ENCODE measurements at regions not wholly inside any gene's neighbourhood (a gene's known extent, or its start where the extent isn't known, plus 50 kb on each side); places are given as distances from the start of the nearest gene placed in this dataset.

DNA sequence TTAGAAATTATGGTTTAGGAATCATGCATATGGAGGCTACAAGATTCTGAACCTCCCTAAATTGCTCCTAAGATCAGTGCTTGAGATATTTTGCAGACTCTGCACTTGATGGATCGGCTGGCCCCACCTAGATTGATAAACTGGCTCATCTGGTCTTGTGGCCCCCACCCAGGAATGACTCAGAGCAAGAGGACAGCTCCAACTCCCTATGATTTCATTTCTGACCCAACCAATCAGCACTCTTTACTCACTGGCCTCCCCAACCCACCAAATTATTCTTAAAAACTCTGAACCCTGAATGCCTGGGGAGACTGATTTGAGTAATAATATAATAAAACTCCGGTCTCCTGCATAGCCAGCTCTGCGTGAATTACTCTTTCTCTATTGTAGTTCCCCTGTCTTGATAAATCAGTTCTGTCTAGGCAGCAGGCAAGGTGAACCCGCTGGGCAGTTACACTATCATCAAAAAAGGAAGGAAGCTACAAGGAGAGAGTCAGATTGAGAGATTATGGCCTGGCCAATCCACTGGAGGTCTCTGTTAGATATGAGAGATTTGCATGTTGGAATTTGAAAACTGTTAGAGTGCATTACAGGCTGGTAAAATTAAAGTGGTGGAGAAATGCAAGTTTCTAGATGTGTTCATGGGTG, 245.8 kb downstream of the CSNK2A3 start:
- DNase-seq (ENCODE audit: low read depth): no peak
- TF ChIP-seq, protein P1, sequence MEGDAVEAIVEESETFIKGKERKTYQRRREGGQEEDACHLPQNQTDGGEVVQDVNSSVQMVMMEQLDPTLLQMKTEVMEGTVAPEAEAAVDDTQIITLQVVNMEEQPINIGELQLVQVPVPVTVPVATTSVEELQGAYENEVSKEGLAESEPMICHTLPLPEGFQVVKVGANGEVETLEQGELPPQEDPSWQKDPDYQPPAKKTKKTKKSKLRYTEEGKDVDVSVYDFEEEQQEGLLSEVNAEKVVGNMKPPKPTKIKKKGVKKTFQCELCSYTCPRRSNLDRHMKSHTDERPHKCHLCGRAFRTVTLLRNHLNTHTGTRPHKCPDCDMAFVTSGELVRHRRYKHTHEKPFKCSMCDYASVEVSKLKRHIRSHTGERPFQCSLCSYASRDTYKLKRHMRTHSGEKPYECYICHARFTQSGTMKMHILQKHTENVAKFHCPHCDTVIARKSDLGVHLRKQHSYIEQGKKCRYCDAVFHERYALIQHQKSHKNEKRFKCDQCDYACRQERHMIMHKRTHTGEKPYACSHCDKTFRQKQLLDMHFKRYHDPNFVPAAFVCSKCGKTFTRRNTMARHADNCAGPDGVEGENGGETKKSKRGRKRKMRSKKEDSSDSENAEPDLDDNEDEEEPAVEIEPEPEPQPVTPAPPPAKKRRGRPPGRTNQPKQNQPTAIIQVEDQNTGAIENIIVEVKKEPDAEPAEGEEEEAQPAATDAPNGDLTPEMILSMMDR (IDR thresholded peaks at IDR 0.05; ENCODE audit: low read depth, low read length, missing control alignments): no peak

DNA sequence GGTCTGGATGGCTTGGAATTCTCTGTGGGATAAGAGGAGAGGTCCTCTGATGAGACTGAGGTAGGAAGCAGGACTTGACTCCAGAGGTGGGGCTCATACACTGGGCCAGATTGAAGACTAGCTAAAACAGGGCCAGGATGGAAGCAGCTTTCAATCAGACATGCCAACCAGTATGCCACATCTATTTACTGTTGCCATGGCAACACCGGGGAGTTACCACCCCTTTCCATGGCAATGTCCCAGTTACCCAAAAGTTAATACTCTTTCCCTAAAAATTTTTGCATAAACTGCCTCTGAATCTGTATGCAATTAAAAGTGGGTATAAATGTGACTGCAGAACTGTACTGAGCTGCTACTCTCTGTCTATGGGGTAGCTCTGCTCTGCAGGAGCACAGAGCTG, 247.5 kb upstream of the ZBED5 start:
- H3K4me3 ChIP-seq (ENCODE audit: low read depth, low read length): no peak overlapping the region
- DNase-seq (ENCODE audit: low read depth): no peak
- TF ChIP-seq, protein P1 (IDR thresholded peaks at IDR 0.05; ENCODE audit: low read depth, low read length, missing control alignments): no peak

More for the DNA sequence above, 245.8 kb downstream of the CSNK2A3 start:
- no peak overlapping the region for H3K4me3 ChIP-seq (ENCODE audit: low read depth, low read length)

DNA sequence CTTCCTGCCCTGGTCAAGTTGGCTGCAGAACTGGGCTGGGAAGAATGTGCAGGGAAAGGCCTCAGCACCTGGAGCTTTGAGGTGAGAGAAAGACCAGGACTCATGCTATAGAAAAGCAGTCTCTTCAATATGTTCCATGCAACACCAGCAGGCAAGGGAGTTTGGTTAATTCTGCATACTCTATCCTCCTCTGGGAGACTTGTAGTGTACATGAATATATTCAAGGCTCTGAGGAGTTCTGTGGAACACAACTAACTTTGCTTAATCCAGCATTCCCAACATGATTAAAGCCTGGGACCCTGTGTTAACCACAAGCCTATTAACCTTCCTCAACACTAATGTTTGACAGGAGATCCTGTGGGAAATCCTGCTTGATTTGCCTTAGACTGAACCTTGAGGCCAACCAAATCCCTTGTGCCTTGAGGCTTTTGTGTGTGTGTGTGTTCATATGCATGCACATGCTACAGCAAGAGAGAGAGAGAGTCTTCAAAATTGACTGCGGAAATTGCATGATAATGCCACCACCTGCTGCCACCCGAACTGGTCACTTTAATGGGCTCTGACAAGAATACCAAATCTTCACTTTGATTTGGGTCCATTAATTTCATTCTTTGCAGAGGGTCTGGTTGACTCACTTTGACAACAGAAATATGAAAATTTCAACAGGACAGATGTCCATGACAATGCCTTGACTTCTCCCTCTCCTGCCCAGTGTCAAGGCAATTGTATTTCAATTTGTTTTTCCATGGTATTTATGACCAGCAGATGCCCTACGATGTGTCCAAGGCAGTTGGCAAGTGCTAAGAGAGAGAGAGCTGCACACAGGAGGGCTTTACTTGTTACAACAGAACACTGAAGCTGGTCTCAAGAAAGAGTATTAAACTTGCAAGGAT, 238.2 kb upstream of the ZBED5 start:
- H3K4me3 ChIP-seq (ENCODE audit: low read depth, low read length): no peak overlapping the region
- DNase-seq (ENCODE audit: low read depth): no peak
- TF ChIP-seq, protein P1 (IDR thresholded peaks at IDR 0.05; ENCODE audit: low read depth, low read length, missing control alignments): no peak

DNA sequence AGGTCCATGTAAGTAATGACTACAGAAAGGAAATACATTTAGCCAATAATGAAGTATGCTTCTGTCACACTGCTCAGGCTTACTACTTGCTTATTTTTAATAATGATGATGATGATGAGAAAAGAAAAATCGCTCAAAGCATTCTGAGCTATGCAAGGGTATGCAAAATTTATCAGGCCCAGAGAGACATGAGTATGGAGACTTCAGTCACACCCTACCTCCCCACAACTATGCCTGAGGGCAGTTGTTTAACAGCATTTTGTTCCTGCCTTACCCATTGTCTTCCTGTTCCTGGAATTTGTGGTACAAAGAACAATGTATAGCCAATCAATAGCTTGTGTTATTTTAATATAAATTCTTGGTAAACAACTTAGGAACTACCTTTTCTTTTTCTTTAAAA, 232.6 kb upstream of the ZBED5 start:
- TF ChIP-seq, protein P1 (IDR thresholded peaks at IDR 0.05; ENCODE audit: low read depth, low read length, missing control alignments): no peak
- no peak overlapping the region for H3K4me3 ChIP-seq (ENCODE audit: low read depth, low read length)
- DNase-seq (ENCODE audit: low read depth): no peak

DNA sequence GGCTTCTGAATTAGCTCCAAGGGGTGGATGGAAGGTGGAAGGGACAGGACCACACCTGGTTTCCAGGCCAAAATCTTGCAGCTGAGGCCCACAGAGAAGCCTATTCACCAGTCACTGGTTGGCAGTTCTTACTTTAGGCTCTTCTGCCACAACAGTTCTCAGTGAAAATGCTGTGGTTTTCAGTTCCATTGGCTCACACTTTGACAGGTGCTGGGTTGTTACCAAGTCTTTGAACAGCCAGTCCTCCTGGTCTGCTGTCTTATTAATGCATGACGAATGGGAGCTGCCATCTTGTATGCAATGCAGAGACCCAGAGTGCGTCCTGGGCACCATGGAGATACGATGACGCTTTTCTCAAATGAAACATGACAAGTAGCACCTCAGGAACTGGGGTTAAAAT, 232.0 kb upstream of the ZBED5 start:
- DNase-seq (ENCODE audit: low read depth): no peak
- H3K4me3 ChIP-seq (ENCODE audit: low read depth, low read length): no peak overlapping the region
- TF ChIP-seq, protein P1 (IDR thresholded peaks at IDR 0.05; ENCODE audit: low read depth, low read length, missing control alignments): no peak

DNA sequence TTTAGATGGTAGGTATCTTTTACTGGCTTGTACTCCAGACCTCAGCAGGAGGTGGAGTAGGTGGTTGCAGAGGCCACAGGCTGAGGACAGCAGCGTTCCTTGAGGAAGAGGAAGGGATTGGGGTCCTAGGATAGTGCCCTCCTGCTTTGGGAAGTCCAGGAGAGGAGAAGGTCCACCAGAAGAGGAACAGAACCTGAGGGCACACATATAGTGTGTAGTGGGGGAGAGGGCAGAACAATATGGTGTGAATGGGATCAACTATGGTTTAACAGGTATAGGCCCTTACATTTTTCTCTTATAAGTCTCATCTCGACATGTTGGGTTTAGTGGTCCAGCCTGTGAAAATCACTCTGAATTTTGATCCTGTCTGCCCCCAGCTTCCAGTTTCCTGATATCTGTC, 229.1 kb upstream of the ZBED5 start:
- TF ChIP-seq, protein P1 (IDR thresholded peaks at IDR 0.05; ENCODE audit: low read depth, low read length, missing control alignments): no peak
- no peak for DNase-seq (ENCODE audit: low read depth)
- H3K4me3 ChIP-seq (ENCODE audit: low read depth, low read length): no peak overlapping the region

All from GM12864 (cell line).